22Rv1 (cell line): ENCODE measurements at regions not wholly inside any gene's neighbourhood (a gene's known extent, or its start where the extent isn't known, plus 50 kb on each side); places are given as distances from the start of the nearest gene placed in this dataset.
"Not testable (repeated sequence)": the region's sequence is repeated elsewhere in the genome, so short reads cannot be mapped to it uniquely, and the experiment has no call there.

Experiments
- H3K27ac ChIP-seq: fragments of 450-650 bp; 2 replicates; pipeline ENCODE4 v1.5.1; 2017
- CTCF ChIP-seq: fragments of 450-650 bp; IDR thresholded peaks from 2 replicates; pipeline ENCODE4 v1.5.1; 2017; ENCODE audit warnings: mild to moderate bottlenecking
- ZFX ChIP-seq: fragments of 450-650 bp; IDR thresholded peaks from 2 replicates; pipeline ENCODE4 v1.6.1; 2017; ENCODE audit warnings: antibody characterized with exemption, borderline replicate concordance

GRCh38 chr10:90087197-90088023 lies 386.0 kb downstream of the KIF20B start:
- H3K27ac ChIP-seq, result no peak overlapping the region
- TF ChIP-seq CTCF, result no peak
- no peak for TF ChIP-seq ZFX

- TF ChIP-seq CTCF (no peak), ZFX (no peak)
- no peak overlapping the region for H3K27ac ChIP-seq
These were observed 386.6 kb downstream of the KIF20B start for GRCh38 chr10:90088024-90088317.

GRCh38 chr10:90089719-90090118 lies 388.3 kb downstream of the KIF20B start:
- no peak for TF ChIP-seq CTCF
- no peak for TF ChIP-seq ZFX
- H3K27ac ChIP-seq, result no peak overlapping the region

GRCh38 chr10:90096196-90096595 lies 394.8 kb downstream of the KIF20B start:
- TF ChIP-seq CTCF, result no peak
- TF ChIP-seq ZFX, result no peak
- H3K27ac ChIP-seq, result no peak overlapping the region

GRCh38 chr10:90107581-90107980 lies 406.2 kb downstream of the KIF20B start:
- not testable (repeated sequence) for H3K27ac ChIP-seq

GRCh38 chr10:90111671-90112070 lies 410.3 kb downstream of the KIF20B start:
- TF ChIP-seq ZFX, result no peak
- H3K27ac ChIP-seq, result no peak overlapping the region

GRCh38 chr10:90112681-90113080 lies 411.3 kb downstream of the KIF20B start:
- no peak for TF ChIP-seq ZFX
- no peak for TF ChIP-seq CTCF

GRCh38 chr10:90118567-90118966 lies 417.2 kb downstream of the KIF20B start:
- H3K27ac ChIP-seq, result not testable (repeated sequence)

More at GRCh38 chr10:90112681-90113080, 411.3 kb downstream of the KIF20B start:
- H3K27ac ChIP-seq, result no peak overlapping the region

GRCh38 chr10:90119631-90120280 lies 418.4 kb downstream of the KIF20B start:
- H3K27ac ChIP-seq, result not testable (repeated sequence)
